H9 (cell line): ENCODE measurements at regions not wholly inside any gene's neighbourhood (a gene's known extent, or its start where the extent isn't known, plus 50 kb on each side); places are given as distances from the start of the nearest gene placed in this dataset.

Source experiments
- DNase-seq: peaks from one replicate; pipeline ENCODE4 v3.0.0-alpha.2; 2017
- H2AFZ ChIP-seq: one replicate; pipeline ENCODE4 v1.6.1; 2013; ENCODE audit warnings: mild to moderate bottlenecking, low read length, control low read depth, moderate library complexity
- H2AK5ac ChIP-seq: 2 replicates; pipeline ENCODE4 v1.6.1; 2013; ENCODE audit warnings: low read length, control low read depth, mixed read lengths; ENCODE audit not compliant: insufficient read length
- H2BK120ac ChIP-seq: one replicate; pipeline ENCODE4 v1.6.1; 2013; ENCODE audit warnings: low read depth, mild to moderate bottlenecking, low read length, control low read depth, inconsistent platforms; ENCODE audit not compliant: poor library complexity, severe bottlenecking
- H2BK12ac ChIP-seq: 2 replicates; pipeline ENCODE4 v1.6.1; 2013; ENCODE audit warnings: low read length, control low read depth, mixed read lengths, low read depth; ENCODE audit not compliant: insufficient read length
- H2BK15ac ChIP-seq: 2 replicates; pipeline ENCODE4 v1.6.1; 2013; ENCODE audit warnings: low read depth, low read length, control low read depth
- H2BK20ac ChIP-seq: one replicate; pipeline ENCODE4 v1.6.1; 2013; ENCODE audit warnings: low read depth, mild to moderate bottlenecking, low read length, control low read depth, inconsistent platforms; ENCODE audit not compliant: poor library complexity, severe bottlenecking
- H2BK5ac ChIP-seq: 2 replicates; pipeline ENCODE4 v1.6.1; 2013; ENCODE audit warnings: low read length, control low read depth, mixed read lengths; ENCODE audit not compliant: insufficient read length
- H3K14ac ChIP-seq: 2 replicates; pipeline ENCODE4 v1.6.1; 2013; ENCODE audit warnings: low read length, control low read depth; ENCODE audit not compliant: insufficient read depth
- H3K18ac ChIP-seq: 2 replicates; pipeline ENCODE4 v1.6.1; 2013; ENCODE audit warnings: low read depth, mild to moderate bottlenecking, mixed read lengths, low read length, control low read depth; ENCODE audit not compliant: insufficient read length
- H3K23ac ChIP-seq: 2 replicates; pipeline ENCODE4 v1.6.1; 2013; ENCODE audit warnings: low read length, control low read depth, mixed read lengths, low read depth; ENCODE audit not compliant: insufficient read length
- H3K23me2 ChIP-seq: 2 replicates; pipeline ENCODE4 v1.6.1; 2013; ENCODE audit warnings: low read depth, mild to moderate bottlenecking, mixed read lengths, low read length, control low read depth; ENCODE audit not compliant: insufficient read length, poor library complexity, severe bottlenecking
- H3K27ac ChIP-seq: 2 replicates; pipeline ENCODE4 v1.5.1; 2013; ENCODE audit warnings: low read length, control low read depth, mixed read lengths, low read depth; ENCODE audit not compliant: insufficient read length
- H3K27me3 ChIP-seq: 2 replicates; pipeline ENCODE4 v1.6.1; 2013; ENCODE audit warnings: low read length, control low read depth, inconsistent platforms; ENCODE audit not compliant: insufficient read depth
- H3K4ac ChIP-seq: 2 replicates; pipeline ENCODE4 v1.6.1; 2013; ENCODE audit warnings: low read depth, mild to moderate bottlenecking, control low read depth, inconsistent platforms, low read length, moderate library complexity
- H3K4me1 ChIP-seq: 2 replicates; pipeline ENCODE4 v1.6.1; 2013; ENCODE audit warnings: low read length, control low read depth, inconsistent platforms; ENCODE audit not compliant: insufficient read depth
- H3K4me2 ChIP-seq: 2 replicates; pipeline ENCODE4 v1.6.1; 2013; ENCODE audit warnings: low read length, control low read depth, mixed read lengths; ENCODE audit not compliant: insufficient read length, insufficient read depth
- H3K56ac ChIP-seq: 2 replicates; pipeline ENCODE4 v1.6.1; 2013; ENCODE audit warnings: low read depth, mild to moderate bottlenecking, mixed read lengths, low read length, control low read depth; ENCODE audit not compliant: insufficient read length
- H3K79me1 ChIP-seq: 2 replicates; pipeline ENCODE4 v1.6.1; 2013; ENCODE audit warnings: low read depth, mild to moderate bottlenecking, moderate library complexity, low read length, control low read depth, inconsistent platforms; ENCODE audit not compliant: insufficient read depth, poor library complexity, severe bottlenecking
- H3K79me2 ChIP-seq: 2 replicates; pipeline ENCODE4 v1.6.1; 2013; ENCODE audit warnings: low read length, control low read depth, inconsistent platforms; ENCODE audit not compliant: insufficient read depth
- H3K9ac ChIP-seq: 2 replicates; pipeline ENCODE4 v1.6.1; 2013; ENCODE audit warnings: low read length, control low read depth, mixed read lengths; ENCODE audit not compliant: insufficient read length; ENCODE audit errors: extremely low read depth
- H3K9me3 ChIP-seq: one replicate; pipeline ENCODE4 v1.6.1; 2013; ENCODE audit warnings: low read depth, low read length, inconsistent platforms; ENCODE audit not compliant: control insufficient read depth
- H3T11ph ChIP-seq: one replicate; pipeline ENCODE4 v1.6.1; 2013; ENCODE audit warnings: mild to moderate bottlenecking, low read length, control low read depth, inconsistent platforms
- H4K20me1 ChIP-seq: one replicate; pipeline ENCODE4 v1.6.1; 2013; ENCODE audit not compliant: control insufficient read depth, insufficient read length, insufficient read depth
- H4K5ac ChIP-seq: 2 replicates; pipeline ENCODE4 v1.6.1; 2013; ENCODE audit warnings: low read depth, mild to moderate bottlenecking, mixed read lengths, low read length, control low read depth; ENCODE audit not compliant: insufficient read length
- H4K8ac ChIP-seq: replicated peaks from 2 replicates; pipeline ENCODE4 v1.6.1; 2013; ENCODE audit warnings: low read length, control low read depth, mixed read lengths, low read depth; ENCODE audit not compliant: insufficient read length
- H4K91ac ChIP-seq: 2 replicates; pipeline ENCODE4 v1.6.1; 2013; ENCODE audit warnings: low read depth, mild to moderate bottlenecking, moderate library complexity, mixed read lengths, low read length, control low read depth; ENCODE audit not compliant: insufficient read length
- H3K27ac Mint-ChIP-seq, 3 experiments: 2 replicates in 2 of 3; 3 replicates in 1 of 3; pipeline ENCODE4 v1.8.0; 2020 to 2021; ENCODE audit warnings: mixed read lengths in 3 of 3, mild to moderate bottlenecking in 1 of 3, moderate library complexity in 1 of 3
- H3K27me3 Mint-ChIP-seq: 2 replicates; pipeline ENCODE4 v1.8.0; 2021; ENCODE audit warnings: low read depth, mild to moderate bottlenecking, moderate library complexity, mixed read lengths
- H3K36me3 Mint-ChIP-seq, 3 experiments: 2 replicates in 2 of 3; 3 replicates in 1 of 3; pipeline ENCODE4 v1.8.0; 2020 to 2021; ENCODE audit warnings: low read depth in 3 of 3, mixed read lengths in 3 of 3; ENCODE audit not compliant: insufficient read depth in 1 of 3
- H3K4me1 Mint-ChIP-seq, 2 experiments: 2 replicates each; pipeline ENCODE4 v1.8.0; 2020; ENCODE audit warnings: mixed read lengths in 2 of 2
- H3K4me3 Mint-ChIP-seq, 2 experiments: 2 replicates in 1 of 2; 3 replicates in 1 of 2; pipeline ENCODE4 v1.8.0; 2020 to 2021; ENCODE audit warnings: mild to moderate bottlenecking in 2 of 2, mixed read lengths in 2 of 2, moderate library complexity in 1 of 2
- H3K9me3 Mint-ChIP-seq, 2 experiments: 2 replicates in 1 of 2; 3 replicates in 1 of 2; pipeline ENCODE4 v1.8.0; 2020; ENCODE audit warnings: mild to moderate bottlenecking in 2 of 2, mixed read lengths in 2 of 2, moderate library complexity in 1 of 2
- CTCF ChIP-seq: fragments of 200-600 bp; sonication (generic); conservative IDR thresholded peaks from 3 replicates; pipeline ENCODE4 v1.8.0; 2021; ENCODE audit warnings: antibody characterized with exemption, mild to moderate bottlenecking
- WGBS: extraction: QIAGEN DNeasy Blood & Tissue Kit; methylation state at CpG from one replicate; pipeline ENCODE4 v1.1.7; 2013; ENCODE audit warnings: missing lambda C conversion rate, low lambda C conversion rate, mixed read lengths; ENCODE audit not compliant: insufficient read length; ENCODE audit errors: extremely low coverage; 5-methylcytosine and 5-hydroxymethylcytosine counted together

GRCh38 chrX:125727117-125727516, 407.4 kb downstream of the TEX13C start:
- Histone ChIP-seq H4K91ac (no peak overlapping the region), H2AFZ (no peak overlapping the region), H3K4ac (no peak overlapping the region), H2BK20ac (no peak overlapping the region), H4K5ac (no peak overlapping the region), H3K27me3 (no peaks in the 10 kb centered on the region), H3K23me2 (no peaks in the 10 kb centered on the region), H2BK12ac (no peak overlapping the region), H3K4me2 (no peak overlapping the region), H2AK5ac (no peak overlapping the region), H3K79me2 (no peaks in the 10 kb centered on the region), H3K56ac (no peak overlapping the region), H3K79me1 (no peaks in the 10 kb centered on the region), H4K20me1 (no peaks in the 10 kb centered on the region), H3K27ac (no peak overlapping the region), H2BK5ac (no peak overlapping the region), H2BK15ac (no peak overlapping the region), H3T11ph (no peak overlapping the region), H3K9me3 (no peaks in the 10 kb centered on the region), H2BK120ac (no peak overlapping the region), H3K23ac (no peak overlapping the region), H3K4me1 (no peaks in the 10 kb centered on the region), H3K9ac (no peak overlapping the region), H3K18ac (no peak overlapping the region), H3K14ac (no peak overlapping the region), H4K8ac (no peak overlapping the region)
- Mint-ChIP-seq H3K4me3 (no peak overlapping the region), H3K27ac (no peak overlapping the region), H3K4me1 (no peaks in the 10 kb centered on the region), H3K36me3 (no peaks in the 10 kb centered on the region; a peak in 1 of 7 replicates), H3K9me3 (peaks cover 13 to 37% of the 10 kb centered on the region in 2 experiments), H3K27me3 (no peaks in the 10 kb centered on the region)
- WGBS: no CpG with 5 or more reads among the region's 3 CpGs
- TF ChIP-seq CTCF: no peak
- no peak for DNase-seq
